Keratinocyte (primary cell): ENCODE measurements at regions not wholly inside any gene's neighbourhood (a gene's known extent, or its start where the extent isn't known, plus 50 kb on each side); places are given as distances from the start of the nearest gene placed in this dataset.
"Not testable (repeated sequence)": the region's sequence is repeated elsewhere in the genome, so short reads cannot be mapped to it uniquely, and the experiment has no call there.

Experiments used
- DNase-seq: peaks from one replicate; pipeline ENCODE4 v3.0.0-alpha.2; 2011; ENCODE audit warnings: low read depth, missing footprints, low spot score
- FAIRE-seq: peaks from 2 replicates; lab custom pipeline; 2011; peaks lifted over from hg19 to GRCh38; lab: Jason Lieb, UNC
- H2AFZ ChIP-seq: 2 replicates; pipeline ENCODE4 v1.6.0; 2012; ENCODE audit warnings: low read length, control low read depth, inconsistent platforms; ENCODE audit not compliant: control insufficient read depth
- H3K27ac ChIP-seq: 2 replicates; pipeline ENCODE4 v1.5.1; 2011; ENCODE audit warnings: low read length; ENCODE audit not compliant: control insufficient read depth, insufficient read depth
- H3K27me3 ChIP-seq: 3 replicates; pipeline ENCODE4 v1.6.0; 2011; ENCODE audit warnings: low read length; ENCODE audit not compliant: control insufficient read depth, insufficient read depth; ENCODE audit errors: extremely low read depth
- H3K36me3 ChIP-seq, 2 experiments: 2 replicates in 1 of 2; 3 replicates in 1 of 2; pipeline ENCODE4 v1.5.1; 2011; ENCODE audit warnings: low read length in 2 of 2, mild to moderate bottlenecking in 1 of 2; ENCODE audit not compliant: control insufficient read depth in 2 of 2, insufficient read depth in 2 of 2; ENCODE audit errors: extremely low read depth in 1 of 2
- H3K4me1 ChIP-seq: 3 replicates; pipeline ENCODE4 v1.5.1; 2011; ENCODE audit warnings: low read length; ENCODE audit not compliant: control insufficient read depth, insufficient read depth; ENCODE audit errors: extremely low read depth
- H3K4me2 ChIP-seq: 3 replicates; pipeline ENCODE4 v1.6.0; 2011; ENCODE audit warnings: low read depth, low read length; ENCODE audit not compliant: control insufficient read depth, insufficient read depth; ENCODE audit errors: extremely low read depth
- H3K4me3 ChIP-seq, 3 experiments: fragments of 200-600 bp in 1 of 3; sonication (generic) in 1 of 3; 2 replicates in 2 of 3; 3 replicates in 1 of 3; pipeline ENCODE4 v1.5.1; 2011 to 2016; ENCODE audit warnings: low read length in 3 of 3, mild to moderate bottlenecking in 3 of 3, control low read depth in 2 of 3, inconsistent platforms in 1 of 3, low read depth in 1 of 3, mixed read lengths in 1 of 3, mixed run types in 1 of 3, moderate library complexity in 1 of 3; ENCODE audit not compliant: control insufficient read depth in 2 of 3, insufficient read depth in 2 of 3; ENCODE audit errors: extremely low read depth in 1 of 3
- H3K79me2 ChIP-seq: 2 replicates; pipeline ENCODE4 v1.6.0; 2012; ENCODE audit warnings: low read length; ENCODE audit not compliant: control insufficient read depth, insufficient read depth
- H3K9ac ChIP-seq: 3 replicates; pipeline ENCODE4 v1.6.0; 2011; ENCODE audit warnings: low read length; ENCODE audit not compliant: control insufficient read depth, insufficient read depth; ENCODE audit errors: extremely low read depth
- H3K9me1 ChIP-seq: 3 replicates; pipeline ENCODE4 v1.6.0; 2011; ENCODE audit warnings: low read length; ENCODE audit not compliant: control insufficient read depth, insufficient read depth; ENCODE audit errors: extremely low read depth
- H3K9me3 ChIP-seq: 2 replicates; pipeline ENCODE4 v1.5.1; 2012; ENCODE audit warnings: low read depth, low read length; ENCODE audit not compliant: control insufficient read depth
- H4K20me1 ChIP-seq: 3 replicates; pipeline ENCODE4 v1.6.0; 2011; ENCODE audit warnings: low read length; ENCODE audit not compliant: control insufficient read depth, insufficient read depth; ENCODE audit errors: extremely low read depth
- CTCF ChIP-seq, 3 experiments: IDR thresholded peaks in 1 of 3; conservative IDR thresholded peaks in 1 of 3; optimal IDR thresholded peaks in 1 of 3; 2 replicates in 2 of 3; 3 replicates in 1 of 3; pipeline versions ENCODE3 to v1.5.1; 2011; ENCODE audit warnings: low read length in 3 of 3, mild to moderate bottlenecking in 3 of 3, moderate library complexity in 2 of 3, control low read depth in 1 of 3, inconsistent platforms in 1 of 3; ENCODE audit not compliant: insufficient read depth in 2 of 3; ENCODE audit errors: extremely low read depth in 1 of 3
- EZH2 ChIP-seq: IDR thresholded peaks from one replicate; pipeline ENCODE4 v1.6.1; 2012; ENCODE audit warnings: inconsistent platforms, mild to moderate bottlenecking, low read length, moderate library complexity
- dilution Hi-C: fragments of 300-500 bp; cut with MboI; formaldehyde crosslinking; loops from one replicate; pipeline ENCODE4 v1.7.0; 2020; ENCODE audit warnings: low sequenced_read_pairs; ENCODE audit not compliant: extremely low pct_ligation_motif_present

GRCh38 chr14:89688507-89689211 lies 265.9 kb downstream of the EFCAB11 start:
- FAIRE-seq (no peak), DNase-seq (no peak)
- Histone ChIP-seq H3K9me1 (no peaks in the 10 kb centered on the region), H4K20me1 (no peaks in the 10 kb centered on the region), H3K4me1 (peaks cover 7% of the 10 kb centered on the region), H2AFZ (no peak overlapping the region), H3K9ac (no peak overlapping the region), H3K27ac (no peak overlapping the region), H3K36me3 (no peaks in the 10 kb centered on the region), H3K27me3 (no peaks in the 10 kb centered on the region), H3K79me2 (no peaks in the 10 kb centered on the region), H3K9me3 (no peaks in the 10 kb centered on the region), H3K4me2 (no peak overlapping the region), H3K4me3 (no peak overlapping the region)
- TF ChIP-seq EZH2: no peak
- TF ChIP-seq CTCF (optimal IDR thresholded peaks at IDR 0.05 in 1 of 3, IDR thresholded peaks at IDR 0.05 in 1 of 3, conservative IDR thresholded peaks at IDR 0.05 in 1 of 3; ENCODE audit: extremely low read depth in 1 of 3, insufficient read depth in 2 of 3, low read length in 3 of 3): no peak
- dilution Hi-C loops: no loop called here

GRCh38 chr14:89687129-89687528 lies 267.4 kb downstream of the EFCAB11 start:
- H3K79me2 ChIP-seq, dilution Hi-C loops, H2AFZ ChIP-seq, H3K27me3 ChIP-seq, H3K4me1 ChIP-seq, DNase-seq, H3K4me2 ChIP-seq, H3K9ac ChIP-seq, H4K20me1 ChIP-seq, H3K36me3 ChIP-seq, H3K27ac ChIP-seq, FAIRE-seq, H3K9me1 ChIP-seq, H3K4me3 ChIP-seq, H3K9me3 ChIP-seq: not testable (repeated sequence)

- dilution Hi-C loops: no loop called here
- Histone ChIP-seq H3K9me3 (no peaks in the 10 kb centered on the region), H3K4me2 (no peak overlapping the region), H3K9me1 (no peaks in the 10 kb centered on the region), H3K4me3 (no peak overlapping the region), H4K20me1 (no peaks in the 10 kb centered on the region), H2AFZ (no peak overlapping the region), H3K36me3 (no peaks in the 10 kb centered on the region), H3K79me2 (no peaks in the 10 kb centered on the region), H3K9ac (no peak overlapping the region), H3K4me1 (no peaks in the 10 kb centered on the region), H3K27ac (no peak overlapping the region), H3K27me3 (no peaks in the 10 kb centered on the region)
- no peak for DNase-seq
- TF ChIP-seq CTCF (optimal IDR thresholded peaks at IDR 0.05 in 1 of 3, IDR thresholded peaks at IDR 0.05 in 1 of 3, conservative IDR thresholded peaks at IDR 0.05 in 1 of 3; ENCODE audit: extremely low read depth in 1 of 3, insufficient read depth in 2 of 3, low read length in 3 of 3) (no peak), EZH2 (no peak)
- no peak for FAIRE-seq
Observed at GRCh38 chr14:89684139-89684538, 267.1 kb upstream of the FOXN3 start.
